ENCODE measurements at regions not wholly inside any gene's neighbourhood (a gene's known extent, or its start where the extent isn't known, plus 50 kb on each side); places are given as distances from the start of the nearest gene placed in this dataset.
A peak's percentile ranks its signal among the peaks of the same experiment; 100 is the strongest.

- FAIRE-seq (no peak), DNase-seq (ENCODE audit: insufficient read length, low spot score) (no peak)
- no peak for TF ChIP-seq POLR2A (IDR thresholded peaks at IDR 0.05; ENCODE audit: low read depth, low read length)
- no peak for TF ChIP-seq POU2F2 (IDR thresholded peaks at IDR 0.05; ENCODE audit: low read depth, low read length)
- no peak for TF ChIP-seq POLR2AphosphoS5 (IDR thresholded peaks at IDR 0.05; ENCODE audit: low read depth, low read length)
These were observed 91.4 kb upstream of the SLC10A2 start for GRCh38 chr13:103157434-103158145.

DNA sequence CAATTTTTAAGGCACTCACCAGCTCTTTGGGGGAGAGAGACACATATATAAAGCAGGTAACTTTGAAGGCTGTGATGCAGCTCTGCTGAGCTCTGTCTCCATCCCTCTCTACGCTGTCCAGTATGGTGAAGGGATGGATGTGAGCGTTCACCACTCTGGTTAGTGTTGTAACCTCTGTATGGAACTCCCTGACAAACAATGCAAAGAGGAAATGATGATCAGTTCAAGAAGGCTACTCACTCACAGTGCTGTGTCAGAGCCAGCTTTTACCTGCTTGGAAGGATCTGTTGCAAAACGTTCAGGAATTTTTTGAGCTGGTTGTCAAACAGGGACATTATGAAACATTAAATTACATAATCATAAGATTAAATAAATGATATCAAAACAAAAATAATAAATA is 90.8 kb upstream of the SLC10A2 start:
- FAIRE-seq (no peak), DNase-seq (ENCODE audit: insufficient read length, low spot score) (no peak)
- TF ChIP-seq SPI1 (IDR thresholded peaks at IDR 0.05; ENCODE audit: low read depth, low read length) = no peak

- DNase-seq (ENCODE audit: insufficient read length, low spot score) (no peak), FAIRE-seq (no peak)
- TF ChIP-seq POU2F2 (IDR thresholded peaks at IDR 0.05; ENCODE audit: low read depth, low read length) (no peak), TAF1 (IDR thresholded peaks at IDR 0.05; ENCODE audit: low read depth, low read length) (no peak), PAX5 (IDR thresholded peaks at IDR 0.05; ENCODE audit: insufficient read depth, low read length, severe bottlenecking) (no peak), POLR2A (IDR thresholded peaks at IDR 0.05; ENCODE audit: low read depth, low read length) (no peak), POLR2AphosphoS5 (IDR thresholded peaks at IDR 0.05; ENCODE audit: low read depth, low read length) (no peak), SPI1 (IDR thresholded peaks at IDR 0.05; ENCODE audit: low read depth, low read length) (no peak)
These were observed 90.3 kb upstream of the SLC10A2 start for GRCh38 chr13:103156346-103156998.

DNA sequence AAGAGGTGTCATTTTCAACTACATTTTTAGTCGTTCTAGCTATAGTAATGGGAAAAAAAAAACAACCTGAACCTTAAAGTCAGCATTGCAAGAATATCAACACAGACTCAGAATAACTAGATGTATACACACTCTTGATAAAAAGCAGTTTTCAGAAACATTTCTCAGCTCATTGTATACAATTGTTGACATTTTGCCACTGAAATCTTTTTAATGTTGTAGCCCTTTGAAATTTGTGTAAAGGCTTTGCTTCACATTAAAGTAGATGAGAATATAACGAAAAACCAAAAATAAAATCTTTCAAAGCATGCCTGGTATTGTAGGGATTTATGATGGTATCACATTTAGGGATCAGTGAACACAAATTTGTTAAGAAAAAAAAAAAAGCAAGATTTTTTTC is 87.2 kb upstream of the SLC10A2 start:
- no peak for DNase-seq (ENCODE audit: insufficient read length, low spot score)
- TF ChIP-seq POU2F2 (IDR thresholded peaks at IDR 0.05; ENCODE audit: low read depth, low read length) = no peak
- TF ChIP-seq PAX5 (IDR thresholded peaks at IDR 0.05; ENCODE audit: insufficient read depth, low read length, severe bottlenecking) = no peak
- no peak for TF ChIP-seq POLR2AphosphoS5 (IDR thresholded peaks at IDR 0.05; ENCODE audit: low read depth, low read length)
- no peak for TF ChIP-seq POLR2A (IDR thresholded peaks at IDR 0.05; ENCODE audit: low read depth, low read length)
- TF ChIP-seq TAF1 (IDR thresholded peaks at IDR 0.05; ENCODE audit: low read depth, low read length) = no peak
- TF ChIP-seq SPI1 (IDR thresholded peaks at IDR 0.05; ENCODE audit: low read depth, low read length) = no peak
- no peak for FAIRE-seq

GRCh38 chr13:103147961-103148360 is 81.7 kb upstream of the SLC10A2 start:
- no peak for DNase-seq (ENCODE audit: insufficient read length, low spot score)
- no peak for FAIRE-seq
- no peak for TF ChIP-seq SPI1 (IDR thresholded peaks at IDR 0.05; ENCODE audit: low read depth, low read length)
- TF ChIP-seq PAX5 (IDR thresholded peaks at IDR 0.05; ENCODE audit: insufficient read depth, low read length, severe bottlenecking) = no peak
- TF ChIP-seq POU2F2 (IDR thresholded peaks at IDR 0.05; ENCODE audit: low read depth, low read length) = no peak
- no peak for TF ChIP-seq POLR2A (IDR thresholded peaks at IDR 0.05; ENCODE audit: low read depth, low read length)
- TF ChIP-seq TAF1 (IDR thresholded peaks at IDR 0.05; ENCODE audit: low read depth, low read length) = no peak
- TF ChIP-seq POLR2AphosphoS5 (IDR thresholded peaks at IDR 0.05; ENCODE audit: low read depth, low read length) = no peak

DNA sequence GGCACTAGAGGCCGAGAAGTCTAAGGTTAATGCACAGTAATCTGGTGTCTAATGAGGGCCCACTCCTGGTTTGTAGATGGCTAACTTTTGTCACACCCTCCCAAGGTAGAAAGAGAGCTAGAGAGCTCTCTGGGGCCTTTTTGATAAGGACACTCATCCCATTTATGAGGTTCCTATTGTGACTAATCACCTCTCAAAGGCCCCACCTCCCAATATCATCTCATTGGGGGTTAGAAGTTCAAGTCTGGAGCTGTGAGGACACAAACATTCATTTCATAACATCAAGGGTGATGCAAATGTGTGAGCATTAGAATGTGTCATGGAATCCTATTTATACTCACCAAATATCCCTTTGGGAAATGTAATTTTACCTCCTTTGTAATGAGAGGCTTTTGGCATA is 79.2 kb upstream of the SLC10A2 start:
- DNase-seq (ENCODE audit: insufficient read length, low spot score) = no peak

GRCh38 chr13:103143432-103143831 is 77.2 kb upstream of the SLC10A2 start:
- FAIRE-seq (no peak), DNase-seq (ENCODE audit: insufficient read length, low spot score) (no peak)
- no peak for TF ChIP-seq POLR2AphosphoS5 (IDR thresholded peaks at IDR 0.05; ENCODE audit: low read depth, low read length)
- TF ChIP-seq PAX5 (IDR thresholded peaks at IDR 0.05; ENCODE audit: insufficient read depth, low read length, severe bottlenecking) = no peak
- TF ChIP-seq SPI1 (IDR thresholded peaks at IDR 0.05; ENCODE audit: low read depth, low read length) = no peak
- TF ChIP-seq TAF1 (IDR thresholded peaks at IDR 0.05; ENCODE audit: low read depth, low read length) = no peak
- TF ChIP-seq POU2F2 (IDR thresholded peaks at IDR 0.05; ENCODE audit: low read depth, low read length) = no peak
- no peak for TF ChIP-seq POLR2A (IDR thresholded peaks at IDR 0.05; ENCODE audit: low read depth, low read length)

More for the DNA sequence above, 79.2 kb upstream of the SLC10A2 start:
- TF ChIP-seq SPI1 (IDR thresholded peaks at IDR 0.05; ENCODE audit: low read depth, low read length) (no peak), TAF1 (IDR thresholded peaks at IDR 0.05; ENCODE audit: low read depth, low read length) (no peak), POLR2A (IDR thresholded peaks at IDR 0.05; ENCODE audit: low read depth, low read length) (no peak), POU2F2 (IDR thresholded peaks at IDR 0.05; ENCODE audit: low read depth, low read length) (no peak), PAX5 (IDR thresholded peaks at IDR 0.05; ENCODE audit: insufficient read depth, low read length, severe bottlenecking) (no peak), POLR2AphosphoS5 (IDR thresholded peaks at IDR 0.05; ENCODE audit: low read depth, low read length) (no peak)
- FAIRE-seq = no peak

DNA sequence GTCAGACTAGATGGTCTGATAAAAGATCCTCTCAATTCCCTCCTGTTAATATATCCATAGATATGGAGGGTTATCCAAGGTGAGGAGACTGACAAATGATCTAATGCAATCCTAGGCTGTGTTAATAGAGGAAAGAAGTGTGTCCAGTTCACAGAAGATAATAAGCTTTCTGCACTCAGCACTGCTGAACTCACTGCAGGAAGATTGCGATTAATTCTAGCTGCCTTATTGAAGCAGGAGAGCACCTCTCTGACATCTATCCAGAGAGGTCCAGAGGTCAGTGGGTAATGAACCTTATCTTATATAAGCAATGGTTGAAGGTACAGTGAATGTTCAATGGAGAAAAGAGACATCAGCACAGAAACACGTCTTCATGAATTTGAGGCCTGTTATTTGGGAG is 75.9 kb upstream of the SLC10A2 start:
- DNase-seq (ENCODE audit: insufficient read length, low spot score) (no peak), FAIRE-seq (no peak)
- TF ChIP-seq PAX5 (IDR thresholded peaks at IDR 0.05; ENCODE audit: insufficient read depth, low read length, severe bottlenecking) = no peak
- no peak for TF ChIP-seq POLR2AphosphoS5 (IDR thresholded peaks at IDR 0.05; ENCODE audit: low read depth, low read length)
- TF ChIP-seq POU2F2 (IDR thresholded peaks at IDR 0.05; ENCODE audit: low read depth, low read length) = no peak
- no peak for TF ChIP-seq POLR2A (IDR thresholded peaks at IDR 0.05; ENCODE audit: low read depth, low read length)
- no peak for TF ChIP-seq SPI1 (IDR thresholded peaks at IDR 0.05; ENCODE audit: low read depth, low read length)
- no peak for TF ChIP-seq TAF1 (IDR thresholded peaks at IDR 0.05; ENCODE audit: low read depth, low read length)

- FAIRE-seq (peak; percentile 47), DNase-seq (ENCODE audit: insufficient read length, low spot score) (peak; percentile 20)
- TF ChIP-seq SPI1 (IDR thresholded peaks at IDR 0.05; ENCODE audit: low read depth, low read length) = no peak
- TF ChIP-seq POLR2AphosphoS5 (IDR thresholded peaks at IDR 0.05; ENCODE audit: low read depth, low read length) = no peak
- no peak for TF ChIP-seq POU2F2 (IDR thresholded peaks at IDR 0.05; ENCODE audit: low read depth, low read length)
- no peak for TF ChIP-seq TAF1 (IDR thresholded peaks at IDR 0.05; ENCODE audit: low read depth, low read length)
- no peak for TF ChIP-seq POLR2A (IDR thresholded peaks at IDR 0.05; ENCODE audit: low read depth, low read length)
- TF ChIP-seq PAX5 (IDR thresholded peaks at IDR 0.05; ENCODE audit: insufficient read depth, low read length, severe bottlenecking) = no peak
These were observed 73.9 kb upstream of the SLC10A2 start for GRCh38 chr13:103140001-103140671.

Measured in GM12891 (cell line).